WTC11 (cell line): ENCODE measurements at regions not wholly inside any gene's neighbourhood (a gene's known extent, or its start where the extent isn't known, plus 50 kb on each side); places are given as distances from the start of the nearest gene placed in this dataset.

Source experiments
- ATAC-seq: fragments of 200-7000 bp; cut with Tn5 transposase; 2 replicates; pipeline ENCODE4 v1.10.0; 2021; ENCODE audit warnings: mild to moderate bottlenecking, moderate library complexity
- CTCF ChIA-PET: fragments of 300-600 bp; sonication (Branson Sonifier 250); formaldehyde crosslinking; loops from one replicate; lab custom pipeline; 2021; ENCODE audit warnings: antibody characterized with exemption; lab: Charles Lee
- POLR2A ChIA-PET: fragments of 350-600 bp; sonication (Branson Sonifier 250); formaldehyde crosslinking; loops from one replicate; lab custom pipeline; 2021; ENCODE audit warnings: antibody characterized with exemption; lab: Charles Lee
- DNase-seq: peaks from one replicate; pipeline ENCODE4 v3.0.0; 2021; ENCODE audit warnings: low spot score
- H3K27ac Mint-ChIP-seq: 2 replicates; pipeline ENCODE4 v1.8.0; 2021; ENCODE audit warnings: mixed read lengths
- H3K27me3 Mint-ChIP-seq: 2 replicates; pipeline ENCODE4 v1.8.0; 2021; ENCODE audit warnings: low read depth, mild to moderate bottlenecking, moderate library complexity, mixed read lengths
- H3K36me3 Mint-ChIP-seq: 2 replicates; pipeline ENCODE4 v1.8.0; 2021; ENCODE audit warnings: mixed read lengths
- H3K4me1 Mint-ChIP-seq: 2 replicates; pipeline ENCODE4 v1.8.0; 2022; ENCODE audit warnings: mixed read lengths
- H3K4me3 Mint-ChIP-seq: 2 replicates; pipeline ENCODE4 v1.8.0; 2021; ENCODE audit warnings: mild to moderate bottlenecking, moderate library complexity, mixed read lengths
- H3K9me3 Mint-ChIP-seq: 2 replicates; pipeline ENCODE4 v1.8.0; 2021; ENCODE audit warnings: mixed read lengths
- ELF4 ChIP-seq: sonication (generic); formaldehyde crosslinking; IDR thresholded peaks from 2 replicates; pipeline ENCODE4 v1.8.1; 2022; ENCODE audit warnings: low read depth, mild to moderate bottlenecking, moderate library complexity, missing genetic modification reagents
- ETV6 ChIP-seq: sonication (generic); formaldehyde crosslinking; IDR thresholded peaks from 2 replicates; pipeline ENCODE4 v1.8.1; 2022; ENCODE audit warnings: mild to moderate bottlenecking, missing genetic modification reagents
- FOXP1 ChIP-seq: sonication (generic); formaldehyde crosslinking; IDR thresholded peaks from 2 replicates; pipeline ENCODE4 v1.8.0; 2022; ENCODE audit warnings: missing genetic modification reagents, mild to moderate bottlenecking, moderate library complexity, borderline replicate concordance
- GRHL2 ChIP-seq: fragments of 250-450 bp; sonication (Bioruptor Pico); IDR thresholded peaks from 2 replicates; pipeline ENCODE4 v1.8.0; 2022; ENCODE audit warnings: mild to moderate bottlenecking, moderate library complexity; ENCODE audit not compliant: insufficient replicate concordance, severe bottlenecking
- IRF1 ChIP-seq: sonication (generic); formaldehyde crosslinking; IDR thresholded peaks from 2 replicates; pipeline ENCODE4 v1.8.0; 2023; ENCODE audit warnings: missing genetic modification reagents
- JUN ChIP-seq: sonication (generic); formaldehyde crosslinking; IDR thresholded peaks from 2 replicates; pipeline ENCODE4 v1.8.0; 2023; ENCODE audit warnings: mild to moderate bottlenecking, missing genetic modification reagents
- KAT7 ChIP-seq: sonication (generic); formaldehyde crosslinking; IDR thresholded peaks from 2 replicates; pipeline ENCODE4 v1.8.1; 2023; ENCODE audit warnings: missing genetic modification reagents, mild to moderate bottlenecking, borderline replicate concordance
- MLX ChIP-seq: sonication (generic); formaldehyde crosslinking; IDR thresholded peaks from 2 replicates; pipeline ENCODE4 v1.8.1; 2023; ENCODE audit warnings: mild to moderate bottlenecking, missing genetic modification reagents, moderate library complexity
- PRRX2 ChIP-seq: fragments of 250-450 bp; sonication (Bioruptor Pico); IDR thresholded peaks from 2 replicates; pipeline ENCODE4 v1.8.0; 2021; ENCODE audit warnings: mild to moderate bottlenecking
- STAT6 ChIP-seq: sonication (generic); formaldehyde crosslinking; conservative IDR thresholded peaks from 2 replicates; pipeline ENCODE4 v1.8.1; 2023; ENCODE audit warnings: mild to moderate bottlenecking, low read depth, missing genetic modification reagents, moderate library complexity
- TCF7 ChIP-seq: sonication (generic); formaldehyde crosslinking; IDR thresholded peaks from 2 replicates; pipeline ENCODE4 v1.8.0; 2022; ENCODE audit warnings: mild to moderate bottlenecking, low read depth, missing genetic modification reagents, moderate library complexity
- TEAD1 ChIP-seq: sonication (generic); formaldehyde crosslinking; IDR thresholded peaks from 2 replicates; pipeline ENCODE4 v1.8.0; 2022; ENCODE audit warnings: mild to moderate bottlenecking, missing genetic modification reagents
- ZBTB21 ChIP-seq: sonication (generic); formaldehyde crosslinking; IDR thresholded peaks from 2 replicates; pipeline ENCODE4 v1.8.1; 2023; ENCODE audit warnings: mild to moderate bottlenecking, missing genetic modification reagents, borderline replicate concordance
- ZMAT4 ChIP-seq: fragments of 250-450 bp; sonication (Bioruptor Pico); IDR thresholded peaks from 2 replicates; pipeline ENCODE4 v1.9.0; 2021; ENCODE audit warnings: mild to moderate bottlenecking
- ZNF219 ChIP-seq: sonication (generic); formaldehyde crosslinking; IDR thresholded peaks from 2 replicates; pipeline ENCODE4 v1.8.0; 2023; ENCODE audit warnings: missing genetic modification reagents, mild to moderate bottlenecking, borderline replicate concordance
- ZNF232 ChIP-seq: sonication (generic); formaldehyde crosslinking; IDR thresholded peaks from 2 replicates; pipeline ENCODE4 v1.8.0; 2022; ENCODE audit warnings: mild to moderate bottlenecking, missing genetic modification reagents
- ZNF263 ChIP-seq: sonication (generic); formaldehyde crosslinking; IDR thresholded peaks from 2 replicates; pipeline ENCODE4 v1.8.1; 2022; ENCODE audit warnings: low read depth, mild to moderate bottlenecking, moderate library complexity, missing genetic modification reagents
- ZNF396 ChIP-seq: fragments of 250-450 bp; sonication (Bioruptor Pico); IDR thresholded peaks from 2 replicates; pipeline ENCODE4 v1.8.0; 2021; ENCODE audit warnings: mild to moderate bottlenecking, moderate library complexity, borderline replicate concordance
- ZNF423 ChIP-seq: fragments of 250-450 bp; sonication (Bioruptor Pico); IDR thresholded peaks from 2 replicates; pipeline ENCODE4 v2.1.2; 2022; ENCODE audit warnings: mild to moderate bottlenecking, moderate library complexity
- TF ChIP-seq, protein P1 (sequence below): sonication (generic); formaldehyde crosslinking; IDR thresholded peaks from 2 replicates; pipeline ENCODE4 v1.8.0; 2022; ENCODE audit warnings: missing genetic modification reagents
- TF ChIP-seq, protein P2 (sequence below): sonication (generic); formaldehyde crosslinking; IDR thresholded peaks from 2 replicates; pipeline ENCODE4 v1.8.1; 2023; ENCODE audit warnings: mild to moderate bottlenecking, missing genetic modification reagents, moderate library complexity
- TF ChIP-seq, protein P3 (sequence below): sonication (generic); formaldehyde crosslinking; IDR thresholded peaks from 2 replicates; pipeline ENCODE4 v1.8.0; 2022; ENCODE audit warnings: mild to moderate bottlenecking, missing genetic modification reagents
- TF ChIP-seq, protein P4 (sequence below): sonication (generic); formaldehyde crosslinking; IDR thresholded peaks from 2 replicates; pipeline ENCODE4 v1.8.1; 2022; ENCODE audit warnings: low read depth, missing genetic modification reagents, borderline replicate concordance

- TF ChIP-seq ZBTB21 (CRISPR knock-in tag) (no peak), ELF4 (CRISPR knock-in tag) (no peak), ZNF396 (CRISPR knock-in tag) (no peak), KAT7 (CRISPR knock-in tag) (no peak), ZNF219 (CRISPR knock-in tag) (no peak)
- TF ChIP-seq, protein P1, sequence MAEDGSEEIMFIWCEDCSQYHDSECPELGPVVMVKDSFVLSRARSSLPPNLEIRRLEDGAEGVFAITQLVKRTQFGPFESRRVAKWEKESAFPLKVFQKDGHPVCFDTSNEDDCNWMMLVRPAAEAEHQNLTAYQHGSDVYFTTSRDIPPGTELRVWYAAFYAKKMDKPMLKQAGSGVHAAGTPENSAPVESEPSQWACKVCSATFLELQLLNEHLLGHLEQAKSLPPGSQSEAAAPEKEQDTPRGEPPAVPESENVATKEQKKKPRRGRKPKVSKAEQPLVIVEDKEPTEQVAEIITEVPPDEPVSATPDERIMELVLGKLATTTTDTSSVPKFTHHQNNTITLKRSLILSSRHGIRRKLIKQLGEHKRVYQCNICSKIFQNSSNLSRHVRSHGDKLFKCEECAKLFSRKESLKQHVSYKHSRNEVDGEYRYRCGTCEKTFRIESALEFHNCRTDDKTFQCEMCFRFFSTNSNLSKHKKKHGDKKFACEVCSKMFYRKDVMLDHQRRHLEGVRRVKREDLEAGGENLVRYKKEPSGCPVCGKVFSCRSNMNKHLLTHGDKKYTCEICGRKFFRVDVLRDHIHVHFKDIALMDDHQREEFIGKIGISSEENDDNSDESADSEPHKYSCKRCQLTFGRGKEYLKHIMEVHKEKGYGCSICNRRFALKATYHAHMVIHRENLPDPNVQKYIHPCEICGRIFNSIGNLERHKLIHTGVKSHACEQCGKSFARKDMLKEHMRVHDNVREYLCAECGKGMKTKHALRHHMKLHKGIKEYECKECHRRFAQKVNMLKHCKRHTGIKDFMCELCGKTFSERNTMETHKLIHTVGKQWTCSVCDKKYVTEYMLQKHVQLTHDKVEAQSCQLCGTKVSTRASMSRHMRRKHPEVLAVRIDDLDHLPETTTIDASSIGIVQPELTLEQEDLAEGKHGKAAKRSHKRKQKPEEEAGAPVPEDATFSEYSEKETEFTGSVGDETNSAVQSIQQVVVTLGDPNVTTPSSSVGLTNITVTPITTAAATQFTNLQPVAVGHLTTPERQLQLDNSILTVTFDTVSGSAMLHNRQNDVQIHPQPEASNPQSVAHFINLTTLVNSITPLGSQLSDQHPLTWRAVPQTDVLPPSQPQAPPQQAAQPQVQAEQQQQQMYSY (CRISPR knock-in tag) = no peak
- TF ChIP-seq, protein P2, sequence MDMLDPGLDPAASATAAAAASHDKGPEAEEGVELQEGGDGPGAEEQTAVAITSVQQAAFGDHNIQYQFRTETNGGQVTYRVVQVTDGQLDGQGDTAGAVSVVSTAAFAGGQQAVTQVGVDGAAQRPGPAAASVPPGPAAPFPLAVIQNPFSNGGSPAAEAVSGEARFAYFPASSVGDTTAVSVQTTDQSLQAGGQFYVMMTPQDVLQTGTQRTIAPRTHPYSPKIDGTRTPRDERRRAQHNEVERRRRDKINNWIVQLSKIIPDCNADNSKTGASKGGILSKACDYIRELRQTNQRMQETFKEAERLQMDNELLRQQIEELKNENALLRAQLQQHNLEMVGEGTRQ (CRISPR knock-in tag) = no peak
- TF ChIP-seq, protein P3, sequence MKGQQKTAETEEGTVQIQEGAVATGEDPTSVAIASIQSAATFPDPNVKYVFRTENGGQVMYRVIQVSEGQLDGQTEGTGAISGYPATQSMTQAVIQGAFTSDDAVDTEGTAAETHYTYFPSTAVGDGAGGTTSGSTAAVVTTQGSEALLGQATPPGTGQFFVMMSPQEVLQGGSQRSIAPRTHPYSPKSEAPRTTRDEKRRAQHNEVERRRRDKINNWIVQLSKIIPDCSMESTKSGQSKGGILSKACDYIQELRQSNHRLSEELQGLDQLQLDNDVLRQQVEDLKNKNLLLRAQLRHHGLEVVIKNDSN = no peak
- TF ChIP-seq, all 79 proteins: peak for 0
Observed at GRCh38 chr5:175775416-175775815, 96.0 kb upstream of the CPLX2 start (continued).

DNA sequence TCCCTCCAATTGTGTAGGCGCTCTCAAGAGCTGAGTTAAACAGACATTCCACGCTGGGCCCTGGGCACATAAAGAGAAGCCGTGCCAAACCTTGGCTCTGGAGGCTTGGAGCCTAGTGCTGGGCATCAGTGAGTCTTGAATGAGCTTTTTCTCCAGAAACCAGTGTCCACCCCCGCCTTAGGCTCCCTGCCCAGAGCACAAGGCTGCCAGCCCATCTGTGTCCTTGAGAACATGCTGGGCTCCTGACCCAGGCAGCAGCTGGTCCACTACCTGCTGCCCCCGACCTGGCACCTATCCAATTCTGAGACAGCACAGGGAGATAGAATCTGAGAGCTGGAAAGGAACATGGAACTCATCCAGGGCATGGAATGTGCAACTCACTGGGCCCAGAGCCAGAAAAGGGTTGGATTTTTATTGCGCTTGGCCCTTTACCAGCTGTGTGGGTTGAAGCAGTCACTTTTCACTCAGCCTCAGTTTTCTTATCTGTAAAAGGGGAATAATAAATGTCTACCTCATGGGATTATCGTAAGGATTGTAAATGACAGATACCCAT lies 92.4 kb upstream of the CPLX2 start:
- DNase-seq (no peak), ATAC-seq (no peak)
- H3K4me3 Mint-ChIP-seq = no peak overlapping the region
- no peak overlapping the region for H3K27ac Mint-ChIP-seq
- H3K27me3 Mint-ChIP-seq = no peaks in the 10 kb centered on the region; the same call in 1 of the 2 replicates
- H3K9me3 Mint-ChIP-seq = no peaks in the 10 kb centered on the region
- no peaks in the 10 kb centered on the region for H3K36me3 Mint-ChIP-seq
- peaks cover 8% of the 10 kb centered on the region for H3K4me1 Mint-ChIP-seq
- ChIA-PET POLR2A (interaction anchor here (1.1 kb wide), 1 partner anchor 19 kb away, joined by 3 read pairs; no protein-coding TSS in a partner anchor), CTCF (interaction anchor here (3.1 kb wide), 1 partner anchor 49 kb away, joined by 17 read pairs; no protein-coding TSS in a partner anchor)
- no peak for TF ChIP-seq ZNF232 (CRISPR knock-in tag)
- no peak for TF ChIP-seq TEAD1 (CRISPR knock-in tag)
- no peak for TF ChIP-seq MLX (CRISPR knock-in tag)
- no peak for TF ChIP-seq FOXP1 (CRISPR knock-in tag)
- no peak for TF ChIP-seq GRHL2
- TF ChIP-seq IRF1 (CRISPR knock-in tag) = no peak
- TF ChIP-seq ETV6 (CRISPR knock-in tag) = no peak
- no peak for TF ChIP-seq PRRX2 (CRISPR knock-in tag)
- no peak for TF ChIP-seq ZNF263 (CRISPR knock-in tag)
- no peak for TF ChIP-seq JUN (CRISPR knock-in tag)
- no peak for TF ChIP-seq ZMAT4 (CRISPR knock-in tag)
- no peak for TF ChIP-seq ZNF423 (CRISPR knock-in tag)
- no peak for TF ChIP-seq TCF7 (CRISPR knock-in tag)
- TF ChIP-seq, protein P4, sequence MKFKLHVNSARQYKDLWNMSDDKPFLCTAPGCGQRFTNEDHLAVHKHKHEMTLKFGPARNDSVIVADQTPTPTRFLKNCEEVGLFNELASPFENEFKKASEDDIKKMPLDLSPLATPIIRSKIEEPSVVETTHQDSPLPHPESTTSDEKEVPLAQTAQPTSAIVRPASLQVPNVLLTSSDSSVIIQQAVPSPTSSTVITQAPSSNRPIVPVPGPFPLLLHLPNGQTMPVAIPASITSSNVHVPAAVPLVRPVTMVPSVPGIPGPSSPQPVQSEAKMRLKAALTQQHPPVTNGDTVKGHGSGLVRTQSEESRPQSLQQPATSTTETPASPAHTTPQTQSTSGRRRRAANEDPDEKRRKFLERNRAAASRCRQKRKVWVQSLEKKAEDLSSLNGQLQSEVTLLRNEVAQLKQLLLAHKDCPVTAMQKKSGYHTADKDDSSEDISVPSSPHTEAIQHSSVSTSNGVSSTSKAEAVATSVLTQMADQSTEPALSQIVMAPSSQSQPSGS (CRISPR knock-in tag) = no peak
- no peak for TF ChIP-seq STAT6 (CRISPR knock-in tag)
